Caco-2 (cell line): ENCODE measurements at regions not wholly inside any gene's neighbourhood (a gene's known extent, or its start where the extent isn't known, plus 50 kb on each side); places are given as distances from the start of the nearest gene placed in this dataset.
"Not testable (repeated sequence)": the region's sequence is repeated elsewhere in the genome, so short reads cannot be mapped to it uniquely, and the experiment has no call there.

Experiments used
- BruUV-seq: library from RNA; stranded (reverse); fragments of 400-500 nt; replicated peaks from 2 replicates; lab custom pipeline; 2021; lab: Mats Ljungman, UMichigan
- CTCF ChIA-PET: fragments of 300-600 bp; sonication (Branson Sonifier 250); formaldehyde crosslinking; loops from one replicate; lab custom pipeline; 2022; ENCODE audit warnings: antibody characterized with exemption; lab: Charles Lee
- POLR2A ChIA-PET: fragments of 300-600 bp; sonication (Branson Sonifier 250); formaldehyde crosslinking; loops from one replicate; lab custom pipeline; 2022; ENCODE audit warnings: antibody characterized with exemption; lab: Charles Lee
- DNase-seq, 2 experiments: peaks; one replicate each; pipeline versions ENCODE4 v3.0.0 to v3.0.0-alpha.2; 2020 to 2022
- H3K27me3 ChIP-seq: replicated peaks from 2 replicates; pipeline ENCODE4 v1.6.0; 2011; ENCODE audit warnings: low read length; ENCODE audit not compliant: control insufficient read depth, insufficient read depth
- H3K36me3 ChIP-seq: 2 replicates; pipeline ENCODE4 v1.5.1; 2011; ENCODE audit warnings: low read length; ENCODE audit not compliant: control insufficient read depth, insufficient read depth
- H3K4me1 ChIP-seq: fragments of 250-450 bp; sonication (Bioruptor Pico); 2 replicates; pipeline ENCODE4 v1.5.1; 2020; ENCODE audit warnings: mild to moderate bottlenecking
- H3K4me3 ChIP-seq: 2 replicates; pipeline ENCODE4 v1.5.1; 2011; ENCODE audit warnings: low read depth, mild to moderate bottlenecking, control low read depth, low read length
- H3K9me3 ChIP-seq: fragments of 250-450 bp; sonication (Bioruptor Pico); 2 replicates; pipeline ENCODE4 v1.5.1; 2020; ENCODE audit warnings: mild to moderate bottlenecking, moderate library complexity
- H3K27ac Mint-ChIP-seq: one replicate; pipeline ENCODE4 v1.8.0; 2022; ENCODE audit warnings: mixed read lengths; ENCODE audit not compliant: unreplicated experiment
- H3K27me3 Mint-ChIP-seq: one replicate; pipeline ENCODE4 v1.8.0; 2022; ENCODE audit warnings: mixed read lengths; ENCODE audit not compliant: insufficient read depth, unreplicated experiment
- H3K36me3 Mint-ChIP-seq: one replicate; pipeline ENCODE4 v1.8.0; 2022; ENCODE audit warnings: mild to moderate bottlenecking, mixed read lengths; ENCODE audit not compliant: insufficient read depth, unreplicated experiment
- H3K4me1 Mint-ChIP-seq: one replicate; pipeline ENCODE4 v1.8.0; 2022; ENCODE audit warnings: low read depth, mixed read lengths; ENCODE audit not compliant: unreplicated experiment
- H3K4me3 Mint-ChIP-seq: one replicate; pipeline ENCODE4 v1.8.0; 2022; ENCODE audit warnings: mild to moderate bottlenecking, moderate library complexity, mixed read lengths; ENCODE audit not compliant: unreplicated experiment
- H3K9me3 Mint-ChIP-seq: one replicate; pipeline ENCODE4 v1.8.0; 2022; ENCODE audit warnings: mixed read lengths; ENCODE audit not compliant: unreplicated experiment
- intact Hi-C: fragments of 100-400 bp; cut with micrococcal nuclease; formaldehyde crosslinking; loops from one replicate; pipeline ENCODE4 v1.10.0; 2022; ENCODE audit not compliant: unreplicated experiment
- TF ChIP-seq, protein P1 (sequence below), 2 experiments: fragments of 200-600 bp in 1 of 2; IDR thresholded peaks; 1 replicate in 1 of 2; 2 replicates in 1 of 2; pipeline versions ENCODE4 v1.5.1 to v1.8.0; 2011 to 2022; ENCODE audit warnings: antibody characterized with exemption in 1 of 2, control low read depth in 1 of 2, inconsistent platforms in 1 of 2, low read depth in 1 of 2, low read length in 1 of 2, mild to moderate bottlenecking in 1 of 2, moderate library complexity in 1 of 2; ENCODE audit not compliant: insufficient read depth in 1 of 2, severe bottlenecking in 1 of 2, unreplicated experiment in 1 of 2

DNA sequence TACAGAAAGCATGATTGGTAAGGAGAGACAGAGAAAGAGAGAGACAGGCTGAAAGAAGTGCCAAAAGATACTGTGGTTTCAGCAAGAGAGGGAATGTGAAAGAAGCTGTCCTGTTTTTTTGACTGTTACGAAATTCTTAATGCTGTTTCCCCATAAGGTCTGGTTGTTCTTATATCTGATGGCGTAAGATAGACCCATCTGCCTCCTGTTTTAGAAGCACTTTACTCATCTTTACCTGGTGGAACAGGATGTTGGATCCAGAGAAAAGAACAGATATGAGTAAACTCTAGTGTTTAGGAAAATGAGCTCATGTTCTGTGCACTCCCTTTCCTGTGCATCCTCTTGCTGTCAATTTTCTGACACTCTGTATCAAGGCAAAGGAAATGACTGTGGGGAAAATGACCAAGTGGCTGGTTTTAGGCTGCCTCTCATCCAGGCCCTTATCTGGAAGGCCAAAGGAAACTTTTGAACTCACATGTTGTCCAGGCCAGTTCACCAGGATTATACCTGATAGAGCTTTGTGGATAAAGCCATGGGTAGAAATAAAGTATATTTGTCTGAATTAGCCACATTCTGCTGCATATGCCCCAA lies 311.7 kb upstream of the HTR2C start:
- Histone ChIP-seq H3K9me3 (no peaks in the 10 kb centered on the region), H3K4me1 (no peaks in the 10 kb centered on the region), H3K4me3 (no peak overlapping the region), H3K36me3 (no peaks in the 10 kb centered on the region), H3K27me3 (no peaks in the 10 kb centered on the region)
- Mint-ChIP-seq H3K4me3 (no peak overlapping the region), H3K9me3 (no peaks in the 10 kb centered on the region), H3K27me3 (no peaks in the 10 kb centered on the region), H3K4me1 (no peaks in the 10 kb centered on the region), H3K36me3 (no peaks in the 10 kb centered on the region), H3K27ac (no peak overlapping the region)
- ChIA-PET CTCF (no interaction called here), POLR2A (no interaction called here)
- intact Hi-C loops = no loop called here
- no TSS peak for BruUV-seq
- TF ChIP-seq, protein P1, sequence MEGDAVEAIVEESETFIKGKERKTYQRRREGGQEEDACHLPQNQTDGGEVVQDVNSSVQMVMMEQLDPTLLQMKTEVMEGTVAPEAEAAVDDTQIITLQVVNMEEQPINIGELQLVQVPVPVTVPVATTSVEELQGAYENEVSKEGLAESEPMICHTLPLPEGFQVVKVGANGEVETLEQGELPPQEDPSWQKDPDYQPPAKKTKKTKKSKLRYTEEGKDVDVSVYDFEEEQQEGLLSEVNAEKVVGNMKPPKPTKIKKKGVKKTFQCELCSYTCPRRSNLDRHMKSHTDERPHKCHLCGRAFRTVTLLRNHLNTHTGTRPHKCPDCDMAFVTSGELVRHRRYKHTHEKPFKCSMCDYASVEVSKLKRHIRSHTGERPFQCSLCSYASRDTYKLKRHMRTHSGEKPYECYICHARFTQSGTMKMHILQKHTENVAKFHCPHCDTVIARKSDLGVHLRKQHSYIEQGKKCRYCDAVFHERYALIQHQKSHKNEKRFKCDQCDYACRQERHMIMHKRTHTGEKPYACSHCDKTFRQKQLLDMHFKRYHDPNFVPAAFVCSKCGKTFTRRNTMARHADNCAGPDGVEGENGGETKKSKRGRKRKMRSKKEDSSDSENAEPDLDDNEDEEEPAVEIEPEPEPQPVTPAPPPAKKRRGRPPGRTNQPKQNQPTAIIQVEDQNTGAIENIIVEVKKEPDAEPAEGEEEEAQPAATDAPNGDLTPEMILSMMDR (IDR thresholded peaks at IDR 0.05; ENCODE audit: insufficient read depth in 1 of 2, low read depth in 1 of 2, low read length in 1 of 2, severe bottlenecking in 1 of 2, unreplicated experiment in 1 of 2) = no peak
- no peak for DNase-seq

DNA sequence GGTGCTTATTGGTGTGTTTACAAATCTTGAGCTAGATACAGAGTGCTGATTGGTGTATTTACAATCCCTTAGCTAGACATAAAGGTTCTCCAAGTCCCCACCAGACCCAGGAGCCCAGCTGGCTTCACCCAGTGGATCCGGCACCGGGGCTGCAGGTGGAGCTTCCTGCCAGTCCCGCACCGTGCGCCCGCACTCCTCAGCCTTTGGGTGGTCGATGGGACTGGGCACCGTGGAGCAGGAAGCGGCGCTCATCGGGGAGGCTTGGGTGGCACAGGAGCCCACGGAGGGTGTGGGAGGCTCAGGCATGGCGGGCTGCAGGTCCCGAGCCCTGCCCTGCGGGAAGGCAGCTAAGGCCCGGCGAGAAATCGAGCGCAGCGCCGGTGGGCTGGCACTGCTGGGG lies 313.5 kb upstream of the HTR2C start:
- H3K4me1 ChIP-seq, POLR2A ChIA-PET, CTCF ChIA-PET, intact Hi-C loops, BruUV-seq, H3K27me3 Mint-ChIP-seq, H3K27ac Mint-ChIP-seq, H3K9me3 Mint-ChIP-seq, H3K9me3 ChIP-seq, DNase-seq, H3K27me3 ChIP-seq, H3K4me3 ChIP-seq, H3K4me1 Mint-ChIP-seq, H3K36me3 ChIP-seq, H3K36me3 Mint-ChIP-seq, H3K4me3 Mint-ChIP-seq: not testable (repeated sequence)

DNA sequence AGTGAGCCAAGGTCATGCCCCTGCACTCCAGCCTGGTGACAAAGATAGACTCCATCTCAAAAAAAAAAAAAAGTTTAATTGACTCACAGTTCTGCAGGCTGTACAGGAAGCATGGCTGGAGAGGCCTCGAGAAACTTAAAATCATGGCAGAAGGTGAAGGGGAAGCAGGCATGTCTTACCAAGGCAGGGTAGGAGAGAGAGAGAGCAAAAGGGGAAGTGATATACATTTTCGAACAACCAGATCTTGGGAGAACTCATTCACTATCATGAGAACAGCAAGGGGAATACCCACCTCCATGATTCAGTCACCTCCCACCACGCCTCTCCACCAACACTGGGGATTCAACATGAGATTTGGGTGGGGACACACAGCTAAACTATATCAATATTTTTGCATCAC lies 315.2 kb upstream of the HTR2C start:
- ChIA-PET CTCF (no interaction called here), POLR2A (no interaction called here)
- Histone ChIP-seq H3K36me3 (no peaks in the 10 kb centered on the region), H3K9me3 (no peaks in the 10 kb centered on the region), H3K4me1 (no peaks in the 10 kb centered on the region), H3K27me3 (no peaks in the 10 kb centered on the region), H3K4me3 (no peak overlapping the region)
- Mint-ChIP-seq H3K27ac (no peak overlapping the region), H3K4me3 (no peak overlapping the region), H3K4me1 (no peaks in the 10 kb centered on the region), H3K36me3 (no peaks in the 10 kb centered on the region), H3K27me3 (no peaks in the 10 kb centered on the region), H3K9me3 (no peaks in the 10 kb centered on the region)
- no TSS peak for BruUV-seq
- intact Hi-C loops = no loop called here
- DNase-seq = no peak
- TF ChIP-seq, protein P1 (IDR thresholded peaks at IDR 0.05; ENCODE audit: insufficient read depth in 1 of 2, low read depth in 1 of 2, low read length in 1 of 2, severe bottlenecking in 1 of 2, unreplicated experiment in 1 of 2) = no peak

DNA sequence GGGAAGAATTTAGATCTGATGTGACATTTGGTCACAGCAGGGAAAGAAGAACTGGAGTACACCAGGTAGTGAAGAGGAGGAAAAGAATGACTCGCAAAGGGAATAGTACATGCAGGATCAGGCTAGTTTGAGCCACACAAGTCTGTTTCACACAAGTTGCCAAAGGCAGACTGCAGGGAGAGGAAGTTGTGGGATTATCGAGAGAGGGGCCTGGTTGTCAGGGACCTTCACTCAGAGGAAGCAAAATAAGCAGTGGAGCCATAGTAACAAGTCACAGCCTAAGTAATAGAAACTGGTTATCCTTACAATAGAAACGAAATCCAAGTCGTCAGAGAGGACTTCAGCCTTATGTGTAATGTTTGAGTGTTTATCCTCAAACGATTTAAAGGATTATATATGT lies 316.7 kb upstream of the HTR2C start:
- H3K27me3 Mint-ChIP-seq = no peaks in the 10 kb centered on the region
- H3K4me3 Mint-ChIP-seq = no peak overlapping the region

More for the DNA sequence above, 316.7 kb upstream of the HTR2C start:
- no peak overlapping the region for H3K4me3 ChIP-seq
- CTCF ChIA-PET = no interaction called here
- H3K4me1 Mint-ChIP-seq = no peaks in the 10 kb centered on the region
- no peaks in the 10 kb centered on the region for H3K27me3 ChIP-seq
- H3K36me3 Mint-ChIP-seq = no peaks in the 10 kb centered on the region
- no TSS peak for BruUV-seq
- DNase-seq = no peak
- no peak overlapping the region for H3K27ac Mint-ChIP-seq
- H3K4me1 ChIP-seq = no peaks in the 10 kb centered on the region
- no peaks in the 10 kb centered on the region for H3K36me3 ChIP-seq
- no peaks in the 10 kb centered on the region for H3K9me3 Mint-ChIP-seq
- TF ChIP-seq, protein P1 (IDR thresholded peaks at IDR 0.05; ENCODE audit: insufficient read depth in 1 of 2, low read depth in 1 of 2, low read length in 1 of 2, severe bottlenecking in 1 of 2, unreplicated experiment in 1 of 2) = no peak
- intact Hi-C loops = no loop called here
- H3K9me3 ChIP-seq = no peaks in the 10 kb centered on the region
- POLR2A ChIA-PET = no interaction called here
